CD8-positive, alpha-beta memory T cell (primary cell): ENCODE measurements at regions not wholly inside any gene's neighbourhood (a gene's known extent, or its start where the extent isn't known, plus 50 kb on each side); places are given as distances from the start of the nearest gene placed in this dataset.

Experiments used
- CTCF ChIA-PET: fragments of 350-600 bp; sonication (Branson Sonifier 250); formaldehyde crosslinking; loops from one replicate; lab custom pipeline; 2021; ENCODE audit warnings: antibody characterized with exemption; lab: Charles Lee
- POLR2A ChIA-PET: fragments of 350-600 bp; sonication (Branson Sonifier 250); formaldehyde crosslinking; loops from one replicate; lab custom pipeline; 2021; ENCODE audit warnings: antibody characterized with exemption; lab: Charles Lee
- DNase-seq, 5 donors: peaks; one replicate each; pipeline versions ENCODE4 v3.0.0 to v3.0.0-alpha.2; 2020 to 2022; ENCODE audit warnings: mixed read lengths in 1 of 5
- H3K27ac ChIP-seq: one replicate; pipeline ENCODE4 v1.7.0; 2013; ENCODE audit warnings: low read depth, mild to moderate bottlenecking, low read length, moderate library complexity
- H3K27me3 ChIP-seq: 2 replicates; pipeline ENCODE4 v1.7.0; 2013; ENCODE audit warnings: low read length, mild to moderate bottlenecking; ENCODE audit not compliant: insufficient read depth, poor library complexity, severe bottlenecking
- H3K36me3 ChIP-seq: 2 replicates; pipeline ENCODE4 v1.7.0; 2013; ENCODE audit warnings: mild to moderate bottlenecking, low read length, moderate library complexity; ENCODE audit not compliant: insufficient read depth
- H3K4me1 ChIP-seq: 2 replicates; pipeline ENCODE4 v1.7.0; 2013; ENCODE audit warnings: mild to moderate bottlenecking, low read length, moderate library complexity; ENCODE audit not compliant: insufficient read depth
- H3K4me3 ChIP-seq: 2 replicates; pipeline ENCODE4 v1.7.0; 2013; ENCODE audit warnings: mild to moderate bottlenecking, low read length
- H3K9me3 ChIP-seq: 2 replicates; pipeline ENCODE4 v1.7.0; 2013; ENCODE audit warnings: mild to moderate bottlenecking, low read length
- H3K27ac Mint-ChIP-seq, 8 donors: one replicate each; pipeline ENCODE4 v1.8.0; 2020 to 2021; ENCODE audit warnings: mixed read lengths in 8 of 8, mild to moderate bottlenecking in 6 of 8, inconsistent platforms in 3 of 8, moderate library complexity in 3 of 8
- H3K27me3 Mint-ChIP-seq, 2 donors: one replicate each; pipeline ENCODE4 v1.8.0; 2020 to 2021; ENCODE audit warnings: mixed read lengths in 2 of 2, mild to moderate bottlenecking in 1 of 2, moderate library complexity in 1 of 2
- H3K36me3 Mint-ChIP-seq, 3 donors: one replicate each; pipeline ENCODE4 v1.8.0; 2020 to 2021; ENCODE audit warnings: mixed read lengths in 3 of 3, inconsistent platforms in 1 of 3, mild to moderate bottlenecking in 1 of 3
- H3K4me1 Mint-ChIP-seq, 3 donors: one replicate each; pipeline ENCODE4 v1.8.0; 2020 to 2021; ENCODE audit warnings: mixed read lengths in 3 of 3, inconsistent platforms in 1 of 3, mild to moderate bottlenecking in 1 of 3
- H3K4me3 Mint-ChIP-seq, 7 donors: one replicate each; pipeline ENCODE4 v1.8.0; 2020 to 2021; ENCODE audit warnings: mixed read lengths in 7 of 7, mild to moderate bottlenecking in 6 of 7, moderate library complexity in 4 of 7, inconsistent platforms in 2 of 7
- H3K9me3 Mint-ChIP-seq, 5 donors: one replicate each; pipeline ENCODE4 v1.8.0; 2020 to 2022; ENCODE audit warnings: mixed read lengths in 5 of 5, mild to moderate bottlenecking in 3 of 5, moderate library complexity in 2 of 5, inconsistent platforms in 1 of 5

GRCh38 chr4:18953613-18954012 lies 932.1 kb upstream of the LCORL start:
- H3K36me3 ChIP-seq: no peaks in the 10 kb centered on the region
- H3K27me3 ChIP-seq: no peaks in the 10 kb centered on the region
- no peaks in the 10 kb centered on the region for H3K27me3 Mint-ChIP-seq
- DNase-seq: no peak
- H3K4me3 Mint-ChIP-seq: no peak overlapping the region
- no peak overlapping the region for H3K27ac ChIP-seq
- H3K9me3 Mint-ChIP-seq: peaks cover 4 to 33% (median 10%) of the 10 kb centered on the region in 5 donors
- H3K4me1 ChIP-seq: no peaks in the 10 kb centered on the region
- H3K4me1 Mint-ChIP-seq: no peaks in the 10 kb centered on the region
- ChIA-PET POLR2A (no interaction called here), CTCF (interaction anchor here (0.7 kb wide), 1 partner anchor 87 kb away, joined by 3 read pairs; no protein-coding TSS in a partner anchor)
- H3K4me3 ChIP-seq: no peak overlapping the region
- H3K9me3 ChIP-seq: no peaks in the 10 kb centered on the region
- peaks cover 0 to 2% (median 0%) of the 10 kb centered on the region in 3 donors for H3K36me3 Mint-ChIP-seq
- H3K27ac Mint-ChIP-seq: no peak overlapping the region

GRCh38 chr4:18945464-18945863 lies 923.9 kb upstream of the LCORL start:
- no peak overlapping the region for H3K4me3 ChIP-seq
- no peaks in the 10 kb centered on the region for H3K36me3 Mint-ChIP-seq
- CTCF ChIA-PET: no interaction called here
- H3K9me3 ChIP-seq: no peaks in the 10 kb centered on the region
- POLR2A ChIA-PET: no interaction called here
- no peaks in the 10 kb centered on the region for H3K36me3 ChIP-seq
- H3K4me3 Mint-ChIP-seq: no peak overlapping the region
- no peak for DNase-seq
- H3K4me1 Mint-ChIP-seq: no peaks in the 10 kb centered on the region
- H3K27me3 ChIP-seq: no peaks in the 10 kb centered on the region
- H3K27ac Mint-ChIP-seq: no peak overlapping the region
- no peaks in the 10 kb centered on the region for H3K27me3 Mint-ChIP-seq
- H3K4me1 ChIP-seq: no peaks in the 10 kb centered on the region
- peaks cover 2 to 39% (median 7%) of the 10 kb centered on the region in 5 donors for H3K9me3 Mint-ChIP-seq
- H3K27ac ChIP-seq: no peak overlapping the region

- Histone ChIP-seq H3K27me3 (no peaks in the 10 kb centered on the region), H3K4me3 (no peak overlapping the region), H3K36me3 (no peaks in the 10 kb centered on the region), H3K4me1 (no peaks in the 10 kb centered on the region), H3K9me3 (no peaks in the 10 kb centered on the region), H3K27ac (no peak overlapping the region)
- Mint-ChIP-seq H3K27ac (no peak overlapping the region), H3K36me3 (no peaks in the 10 kb centered on the region), H3K9me3 (peaks cover 2 to 34% (median 7%) of the 10 kb centered on the region in 5 donors), H3K27me3 (no peaks in the 10 kb centered on the region), H3K4me1 (no peaks in the 10 kb centered on the region), H3K4me3 (no peak overlapping the region)
- ChIA-PET CTCF (no interaction called here), POLR2A (no interaction called here)
- DNase-seq: no peak
Observed at GRCh38 chr4:18942874-18943273, 921.3 kb upstream of the LCORL start.

- no peaks in the 10 kb centered on the region for H3K36me3 ChIP-seq
- no peaks in the 10 kb centered on the region for H3K4me1 ChIP-seq
- Mint-ChIP-seq H3K36me3 (no peaks in the 10 kb centered on the region), H3K4me3 (no peak overlapping the region), H3K27me3 (no peaks in the 10 kb centered on the region), H3K4me1 (no peaks in the 10 kb centered on the region), H3K27ac (no peak overlapping the region), H3K9me3 (peaks cover 5 to 34% (median 11%) of the 10 kb centered on the region in 5 donors)
- H3K4me3 ChIP-seq: no peak overlapping the region
- no peaks in the 10 kb centered on the region for H3K9me3 ChIP-seq
- CTCF ChIA-PET: no interaction called here
- no peak for DNase-seq
- H3K27me3 ChIP-seq: no peaks in the 10 kb centered on the region
- H3K27ac ChIP-seq: no peak overlapping the region
- POLR2A ChIA-PET: no interaction called here
Observed at GRCh38 chr4:18938343-18939099, 917.0 kb upstream of the LCORL start.

GRCh38 chr4:18937746-18938145 lies 916.2 kb upstream of the LCORL start:
- DNase-seq: no peak
- Mint-ChIP-seq H3K4me3 (no peak overlapping the region), H3K27me3 (no peaks in the 10 kb centered on the region), H3K9me3 (peaks cover 5 to 32% (median 10%) of the 10 kb centered on the region in 5 donors), H3K27ac (no peak overlapping the region), H3K36me3 (no peaks in the 10 kb centered on the region), H3K4me1 (no peaks in the 10 kb centered on the region)
- no peak overlapping the region for H3K27ac ChIP-seq
- no peak overlapping the region for H3K4me3 ChIP-seq
- ChIA-PET POLR2A (no interaction called here), CTCF (no interaction called here)
- H3K27me3 ChIP-seq: no peaks in the 10 kb centered on the region
- H3K36me3 ChIP-seq: no peaks in the 10 kb centered on the region
- H3K9me3 ChIP-seq: no peaks in the 10 kb centered on the region
- no peaks in the 10 kb centered on the region for H3K4me1 ChIP-seq

- Mint-ChIP-seq H3K36me3 (no peaks in the 10 kb centered on the region), H3K4me1 (no peaks in the 10 kb centered on the region), H3K4me3 (no peak overlapping the region), H3K27ac (no peak overlapping the region), H3K27me3 (no peaks in the 10 kb centered on the region), H3K9me3 (peaks cover 5 to 30% (median 10%) of the 10 kb centered on the region in 5 donors)
- no peaks in the 10 kb centered on the region for H3K36me3 ChIP-seq
- H3K4me1 ChIP-seq: no peaks in the 10 kb centered on the region
- no peak for DNase-seq
- no peak overlapping the region for H3K27ac ChIP-seq
- POLR2A ChIA-PET: no interaction called here
- H3K27me3 ChIP-seq: no peaks in the 10 kb centered on the region
- H3K4me3 ChIP-seq: no peak overlapping the region
- H3K9me3 ChIP-seq: no peaks in the 10 kb centered on the region
- CTCF ChIA-PET: no interaction called here
Observed at GRCh38 chr4:18937080-18937479, 915.5 kb upstream of the LCORL start.

- Mint-ChIP-seq H3K27ac (no peak overlapping the region), H3K27me3 (no peaks in the 10 kb centered on the region), H3K4me3 (no peak overlapping the region), H3K4me1 (no peaks in the 10 kb centered on the region), H3K36me3 (no peaks in the 10 kb centered on the region), H3K9me3 (peaks cover 5 to 35% (median 8%) of the 10 kb centered on the region in 5 donors)
- ChIA-PET POLR2A (no interaction called here), CTCF (no interaction called here)
- H3K36me3 ChIP-seq: no peaks in the 10 kb centered on the region
- no peak for DNase-seq
- H3K4me3 ChIP-seq: no peak overlapping the region
- no peak overlapping the region for H3K27ac ChIP-seq
- H3K4me1 ChIP-seq: no peaks in the 10 kb centered on the region
- no peaks in the 10 kb centered on the region for H3K9me3 ChIP-seq
- H3K27me3 ChIP-seq: no peaks in the 10 kb centered on the region
Observed at GRCh38 chr4:18935659-18936345, 914.2 kb upstream of the LCORL start.

GRCh38 chr4:18934197-18934596 lies 912.6 kb upstream of the LCORL start:
- Histone ChIP-seq H3K9me3 (no peaks in the 10 kb centered on the region), H3K27ac (no peak overlapping the region), H3K4me1 (no peaks in the 10 kb centered on the region), H3K4me3 (no peak overlapping the region), H3K27me3 (no peaks in the 10 kb centered on the region), H3K36me3 (no peaks in the 10 kb centered on the region)
- Mint-ChIP-seq H3K4me1 (no peaks in the 10 kb centered on the region), H3K4me3 (no peak overlapping the region), H3K27me3 (no peaks in the 10 kb centered on the region), H3K9me3 (peaks cover 4 to 31% (median 8%) of the 10 kb centered on the region in 5 donors), H3K27ac (no peak overlapping the region), H3K36me3 (no peaks in the 10 kb centered on the region)
- DNase-seq: no peak
- CTCF ChIA-PET: no interaction called here
- POLR2A ChIA-PET: no interaction called here
